ENCODE measurements at regions not wholly inside any gene's neighbourhood (a gene's known extent, or its start where the extent isn't known, plus 50 kb on each side); places are given as distances from the start of the nearest gene placed in this dataset.
A peak's percentile ranks its signal among the peaks of the same experiment; 100 is the strongest.

DNA sequence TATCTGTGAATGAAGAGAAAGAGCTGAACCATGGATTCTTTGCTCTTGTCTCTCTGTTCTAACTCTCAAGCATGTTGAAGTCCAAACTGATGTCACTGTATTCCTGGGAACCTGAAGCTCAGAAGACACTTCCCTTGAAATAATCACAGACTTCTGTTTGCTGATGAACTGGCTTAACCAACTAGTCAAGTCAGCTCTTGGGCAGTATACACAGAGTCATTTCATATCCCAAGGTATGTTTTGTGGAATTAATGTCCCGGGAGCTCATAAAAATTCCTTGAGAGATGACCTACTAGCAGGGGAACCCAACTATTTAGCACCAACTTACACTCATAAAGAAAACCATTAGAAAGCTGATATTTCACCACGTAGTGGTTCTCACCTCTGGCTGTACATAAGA, 156.6 kb downstream of the NR4A2 start:
- DNase-seq (ENCODE audit: extremely low read depth in 1 of 11, low read depth in 9 of 11, low spot score in 4 of 11), result no peak

DNA sequence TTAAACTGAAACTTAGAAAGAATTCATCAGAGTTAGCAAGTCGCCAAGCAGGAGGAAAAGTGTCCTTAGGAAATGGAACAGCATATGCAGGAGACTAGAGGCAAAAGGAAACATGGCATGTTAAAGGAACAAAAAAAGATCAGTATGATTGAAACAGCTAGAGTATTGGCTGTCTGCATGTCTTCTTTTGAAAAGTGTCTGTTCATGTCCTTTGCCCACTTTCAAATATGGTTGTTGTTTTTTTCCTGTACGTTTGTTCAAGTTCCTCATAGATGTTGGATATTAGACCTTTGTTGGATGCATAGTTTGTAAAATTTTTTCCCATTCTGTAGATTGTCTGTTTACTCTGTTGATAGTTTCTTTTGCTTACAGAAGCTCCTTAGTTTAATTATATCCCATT, 161.6 kb downstream of the NR4A2 start:
- DNase-seq (ENCODE audit: extremely low read depth in 1 of 11, low read depth in 9 of 11, low spot score in 4 of 11), result no peak

DNA sequence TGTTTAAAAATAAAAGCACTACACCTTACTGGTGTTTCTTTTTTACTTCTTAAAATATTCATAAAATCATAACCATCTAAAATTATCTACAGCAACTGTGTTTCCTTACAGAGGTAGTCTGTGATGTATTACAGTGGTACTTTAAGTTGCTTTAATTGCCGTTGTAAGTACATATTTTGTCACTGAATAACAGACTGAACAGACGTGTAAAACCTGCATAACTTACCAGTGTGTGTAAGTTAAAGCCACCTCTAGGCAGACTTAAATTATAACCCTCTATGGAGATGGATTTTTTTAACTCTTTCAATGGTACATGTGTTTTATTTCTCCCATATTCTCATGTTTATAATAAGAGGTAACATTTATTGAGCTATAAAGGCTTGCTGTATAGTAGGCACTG, 166.8 kb downstream of the NR4A2 start:
- no peak for DNase-seq (ENCODE audit: extremely low read depth in 1 of 11, low read depth in 9 of 11, low spot score in 4 of 11)

DNA sequence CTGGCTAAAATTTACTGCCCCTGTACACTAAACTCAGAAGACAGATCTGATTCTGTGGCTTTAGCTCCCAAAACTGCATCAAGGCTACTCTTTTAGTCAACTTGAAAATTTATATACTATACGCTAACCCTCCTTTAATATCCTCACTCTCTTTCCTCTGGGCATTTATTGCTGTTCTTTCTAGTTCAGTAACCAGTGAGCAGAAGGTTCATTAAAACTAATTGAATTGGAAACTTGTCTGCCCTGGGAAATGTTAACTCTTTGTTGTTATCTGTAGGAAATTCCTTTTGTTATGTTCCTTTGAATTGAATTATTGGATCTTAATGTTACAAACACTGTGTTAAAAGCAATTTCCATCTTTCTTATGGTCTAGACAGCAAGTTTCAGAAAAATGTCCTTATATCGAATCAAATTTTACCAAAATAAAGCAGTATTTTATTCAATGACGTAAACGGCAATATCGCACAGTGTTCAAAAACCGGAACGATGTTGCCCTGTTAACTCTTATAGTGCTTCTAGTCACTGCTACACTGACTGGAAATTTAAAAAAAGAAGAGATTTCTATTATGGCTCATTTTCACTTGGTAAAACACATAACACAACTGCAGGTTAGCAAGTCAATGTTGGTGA, 168.3 kb downstream of the NR4A2 start:
- no peak for DNase-seq (ENCODE audit: extremely low read depth in 1 of 11, low read depth in 9 of 11, low spot score in 4 of 11)

DNA sequence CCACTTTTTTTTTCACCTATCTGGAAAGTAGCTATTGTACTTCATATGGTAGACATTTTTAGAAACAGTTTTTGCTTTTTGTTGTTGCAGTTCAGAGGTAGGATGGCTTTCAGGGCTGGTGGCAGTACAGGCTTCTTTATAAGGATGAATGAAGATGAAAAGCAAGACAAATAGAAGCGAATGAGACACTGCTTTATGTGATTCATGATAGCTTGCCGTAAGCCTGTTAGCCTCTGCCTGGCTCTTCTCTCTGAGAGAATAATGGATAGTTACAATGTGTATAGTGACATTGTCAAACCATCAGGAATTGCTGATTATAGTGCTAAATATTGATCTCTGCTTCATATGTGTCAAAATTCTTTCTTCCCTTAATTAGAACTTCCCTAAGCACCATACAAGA, 173.7 kb downstream of the NR4A2 start:
- DNase-seq (ENCODE audit: extremely low read depth in 1 of 11, low read depth in 9 of 11, low spot score in 4 of 11), result no peak

DNA sequence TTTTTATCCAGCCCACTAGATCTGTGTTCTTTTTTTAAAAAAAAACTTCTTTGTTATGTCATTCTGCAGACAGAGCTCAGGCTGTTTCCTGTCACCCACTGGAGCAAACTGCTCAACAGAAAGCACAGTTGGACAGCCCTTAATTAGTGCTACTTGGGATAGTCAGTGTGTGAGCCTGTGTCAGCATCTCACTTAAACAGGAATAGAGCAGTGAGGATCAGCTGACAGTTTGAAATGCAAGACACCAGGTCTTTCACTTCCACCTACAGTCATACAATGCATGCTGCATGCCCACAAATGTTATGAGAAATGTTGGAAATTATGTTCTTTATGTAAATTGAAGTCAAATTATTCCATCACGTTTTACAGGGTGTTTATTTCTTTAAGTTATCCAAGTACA, 174.9 kb downstream of the NR4A2 start:
- DNase-seq (ENCODE audit: extremely low read depth in 1 of 11, low read depth in 9 of 11, low spot score in 4 of 11), result peak in 1 of 11 donors; percentile 4

DNA sequence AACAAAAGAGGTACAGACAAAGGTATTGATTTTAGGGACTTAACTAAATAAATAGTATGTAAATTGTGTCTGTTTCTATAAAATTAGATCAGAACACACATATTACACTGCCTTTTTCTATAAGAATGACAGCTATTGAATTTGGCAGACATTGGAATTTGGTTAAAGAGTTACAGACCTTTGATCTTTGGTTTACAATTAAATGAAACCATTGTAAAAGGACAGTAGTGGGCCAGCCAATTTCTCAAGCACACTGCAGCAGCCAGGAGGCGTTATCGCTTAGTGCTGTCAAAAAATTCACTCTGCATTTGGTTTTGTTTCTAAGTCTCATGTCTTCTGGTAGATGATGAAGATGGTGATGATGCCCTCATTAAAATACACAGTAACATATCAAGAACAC, 175.9 kb downstream of the NR4A2 start:
- DNase-seq (ENCODE audit: extremely low read depth in 1 of 11, low read depth in 9 of 11, low spot score in 4 of 11), result no peak

DNA sequence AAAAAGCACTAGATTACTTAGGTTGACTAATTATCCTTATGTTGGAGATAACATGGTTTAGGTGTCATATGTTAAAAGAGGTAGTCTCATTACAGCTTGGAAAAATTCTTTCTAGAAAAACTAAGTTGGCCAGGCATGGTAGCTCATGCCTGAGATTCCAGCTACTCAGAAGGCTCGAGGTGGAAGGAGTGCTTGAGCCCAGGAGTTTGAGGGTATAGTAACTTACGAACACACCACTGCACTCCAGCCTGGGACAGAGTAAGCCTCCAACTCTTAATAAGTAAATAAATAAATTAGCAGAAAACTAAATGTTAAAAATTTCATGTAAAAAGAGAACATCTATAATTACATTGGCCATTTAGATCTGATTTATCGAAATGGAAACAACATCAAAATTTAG, 177.2 kb downstream of the NR4A2 start:
- no peak for DNase-seq (ENCODE audit: extremely low read depth in 1 of 11, low read depth in 9 of 11, low spot score in 4 of 11)

DNA sequence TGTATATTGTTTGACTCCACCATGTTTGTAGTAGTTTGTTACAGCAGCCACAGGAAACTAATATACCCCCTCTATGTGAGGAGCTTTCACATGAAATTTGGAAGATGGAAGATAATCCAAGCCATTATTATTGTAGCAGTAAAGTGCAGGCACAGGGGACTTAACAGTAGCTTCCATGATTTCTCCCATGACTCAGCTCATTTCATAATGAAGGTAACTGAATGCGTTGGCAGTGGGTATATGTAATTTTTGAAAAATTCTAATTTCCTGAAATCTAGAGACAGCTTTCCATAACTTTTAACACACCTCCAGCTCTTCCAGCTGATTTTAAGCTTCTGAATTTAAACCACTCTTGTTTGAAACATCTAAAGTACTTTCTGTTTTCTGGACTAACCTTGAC, 181.2 kb downstream of the NR4A2 start:
- DNase-seq (ENCODE audit: extremely low read depth in 1 of 11, low read depth in 9 of 11, low spot score in 4 of 11), result no peak

DNA sequence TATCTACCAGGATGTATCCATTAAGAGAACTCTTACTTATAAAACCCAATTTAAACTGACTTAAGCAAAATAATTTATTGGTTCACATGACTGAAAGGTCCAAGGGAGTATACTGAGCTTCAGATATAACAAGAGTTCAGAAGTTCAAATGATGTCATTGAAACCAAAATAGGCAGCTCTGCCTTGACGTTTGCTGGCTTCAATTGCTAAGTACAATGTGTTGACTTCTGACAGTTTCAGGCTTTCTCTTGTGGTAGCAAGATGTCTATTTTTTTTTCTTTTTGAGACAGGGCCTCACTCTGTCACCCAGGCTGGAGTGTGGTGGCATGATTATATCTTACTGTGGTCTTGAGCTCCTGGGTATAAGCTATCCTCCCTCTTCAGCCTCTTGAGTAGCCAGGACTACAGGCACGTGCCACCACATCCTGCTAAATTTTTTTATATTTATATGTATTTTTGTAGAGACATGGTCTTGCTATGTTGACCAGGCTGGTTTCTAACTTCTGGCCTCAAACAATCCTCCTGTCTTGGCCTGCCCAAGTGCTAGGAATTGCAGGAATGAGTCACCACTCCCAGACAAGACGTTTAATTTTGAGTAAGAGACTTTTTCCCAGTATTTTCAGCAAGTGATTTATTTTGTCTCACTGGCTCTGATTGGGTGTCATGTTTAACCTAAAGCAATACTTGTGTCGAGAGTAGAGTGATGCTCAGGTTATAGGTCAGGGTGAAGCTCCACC, 184.8 kb downstream of the NR4A2 start:
- DNase-seq (ENCODE audit: extremely low read depth in 1 of 11, low read depth in 9 of 11, low spot score in 4 of 11), result no peak

DNA sequence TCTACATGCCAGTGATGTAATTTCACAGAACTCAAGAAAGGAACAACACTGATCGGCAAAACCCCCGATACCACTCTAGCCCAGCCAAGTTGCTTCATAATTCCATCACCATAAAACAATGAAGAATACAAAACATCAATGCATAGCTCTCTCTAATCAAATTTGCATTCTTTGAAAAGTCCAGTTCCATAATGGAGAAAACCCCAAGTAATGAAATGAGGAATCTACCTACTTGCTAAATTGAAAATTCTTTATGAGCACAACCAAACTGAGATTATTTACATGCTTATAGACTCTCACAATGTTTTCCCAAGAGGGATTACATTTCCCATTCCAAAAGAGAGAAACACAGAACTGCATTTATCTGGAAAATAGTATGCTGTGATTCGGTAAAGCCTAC, 186.5 kb downstream of the NR4A2 start:
- DNase-seq (ENCODE audit: extremely low read depth in 1 of 11, low read depth in 9 of 11, low spot score in 4 of 11), result no peak

DNA sequence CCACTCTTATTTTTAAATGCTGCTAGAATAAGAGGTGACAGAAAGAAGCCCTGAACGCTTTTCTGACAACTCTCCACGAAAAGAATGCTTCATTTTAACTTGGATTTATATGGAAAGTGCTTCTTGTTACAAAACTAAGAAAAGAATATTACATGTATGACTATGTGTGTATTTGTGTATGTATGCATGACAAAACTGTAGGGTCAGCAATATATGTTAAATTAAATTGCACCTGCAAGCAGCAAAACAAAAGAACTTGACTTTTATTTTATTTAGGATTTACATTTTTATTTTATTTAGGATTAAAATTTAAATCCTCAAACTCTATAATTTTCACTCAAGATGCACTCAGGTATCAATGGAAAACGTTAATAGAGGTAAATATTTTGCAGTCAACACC, 187.1 kb downstream of the NR4A2 start:
- no peak for DNase-seq (ENCODE audit: extremely low read depth in 1 of 11, low read depth in 9 of 11, low spot score in 4 of 11)

DNA sequence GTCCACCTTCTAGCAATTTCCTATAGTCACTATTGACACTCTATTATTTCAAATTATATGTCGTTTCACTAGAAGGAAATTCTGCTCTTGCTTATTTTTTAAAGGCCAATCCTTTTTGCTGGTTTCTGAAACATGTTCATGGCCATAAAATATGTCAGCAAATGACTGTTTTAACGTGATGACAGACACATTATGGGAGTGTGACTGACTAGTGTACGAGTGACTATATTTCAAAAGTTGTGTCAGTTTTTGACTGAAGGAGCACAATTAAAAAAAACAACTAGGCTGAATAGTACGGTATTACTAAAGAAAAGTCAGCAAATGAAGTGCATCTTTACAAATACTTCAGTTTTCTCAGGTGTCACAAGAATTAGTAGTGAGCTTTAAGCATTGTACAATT, 196.0 kb downstream of the NR4A2 start:
- DNase-seq (ENCODE audit: extremely low read depth in 1 of 11, low read depth in 9 of 11, low spot score in 4 of 11), result no peak

DNA sequence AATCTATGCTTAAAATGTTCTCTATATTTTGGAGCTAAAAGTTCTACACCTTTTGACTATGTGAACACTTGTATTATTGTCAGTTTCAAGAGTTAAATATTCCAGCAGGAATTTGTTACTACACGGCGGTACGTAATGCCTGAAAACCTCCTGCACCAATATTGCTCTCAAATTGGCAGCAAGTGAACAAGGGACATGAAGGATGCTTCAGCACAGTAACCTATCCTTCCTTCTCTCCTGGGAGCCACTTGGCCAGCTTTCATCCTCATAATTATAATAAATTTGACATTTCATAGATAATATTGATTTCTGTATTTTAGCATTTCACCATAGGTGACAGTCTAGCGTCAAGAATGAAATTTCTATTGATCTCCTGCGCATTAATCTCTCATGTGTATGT, 197.6 kb downstream of the NR4A2 start:
- DNase-seq (ENCODE audit: extremely low read depth in 1 of 11, low read depth in 9 of 11, low spot score in 4 of 11), result no peak

DNA sequence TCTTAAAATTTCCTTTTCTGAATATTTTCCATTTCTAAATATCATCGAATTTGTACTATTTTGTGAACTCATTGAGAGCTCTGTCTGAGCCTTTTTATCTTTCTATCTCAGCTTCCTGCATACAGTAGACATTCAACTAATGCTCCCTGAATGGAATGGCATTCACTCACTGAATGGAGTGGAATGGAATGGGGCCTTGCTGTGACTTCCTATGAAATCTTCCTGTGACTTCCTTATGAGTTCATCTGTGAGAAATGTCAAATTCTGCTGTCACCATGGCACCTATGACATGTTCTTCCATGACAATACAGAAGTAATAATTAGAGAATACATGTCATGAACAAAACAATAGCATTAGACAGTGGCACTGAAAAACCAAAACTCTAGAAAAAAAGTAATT, 199.6 kb downstream of the NR4A2 start:
- no peak for DNase-seq (ENCODE audit: extremely low read depth in 1 of 11, low read depth in 9 of 11, low spot score in 4 of 11)

DNA sequence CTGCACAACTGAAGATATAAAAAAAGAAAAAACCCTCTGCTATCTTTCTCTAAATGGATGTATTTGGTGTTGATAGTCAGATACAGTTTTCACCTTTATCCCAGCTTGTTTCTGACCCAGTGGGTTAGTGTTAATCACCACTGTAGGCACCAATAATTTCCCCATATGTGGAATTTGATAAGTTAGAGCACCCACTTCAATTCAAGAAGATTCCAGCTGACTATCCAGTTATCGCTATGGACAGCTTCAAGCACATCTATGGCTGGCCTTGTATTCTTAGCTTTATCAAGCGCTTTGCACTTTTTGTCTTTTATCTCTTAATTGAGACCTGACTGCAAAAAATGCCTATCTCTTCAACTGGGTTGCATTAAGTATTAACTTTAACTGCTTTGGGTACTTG, 200.4 kb downstream of the NR4A2 start:
- DNase-seq (ENCODE audit: extremely low read depth in 1 of 11, low read depth in 9 of 11, low spot score in 4 of 11), result no peak

DNA sequence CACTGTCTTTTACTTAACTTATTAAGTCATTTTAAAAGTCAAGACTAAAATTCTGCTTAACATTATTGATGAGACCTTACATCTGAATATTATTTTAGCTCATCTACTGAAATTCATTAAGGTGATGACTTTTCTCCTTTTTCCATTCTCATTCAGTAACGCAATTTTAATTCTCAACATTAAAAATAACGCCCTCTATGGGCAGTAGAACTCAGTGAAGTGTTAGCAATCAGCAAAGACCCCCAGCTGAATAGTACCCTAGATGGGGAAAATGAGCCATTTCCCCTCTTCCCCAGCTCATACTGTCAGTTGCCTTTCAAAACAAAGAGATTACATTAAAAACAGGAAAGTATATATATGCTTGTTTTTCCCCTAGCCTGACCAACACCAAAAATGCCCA, 203.3 kb downstream of the NR4A2 start:
- DNase-seq (ENCODE audit: extremely low read depth in 1 of 11, low read depth in 9 of 11, low spot score in 4 of 11), result no peak

DNA sequence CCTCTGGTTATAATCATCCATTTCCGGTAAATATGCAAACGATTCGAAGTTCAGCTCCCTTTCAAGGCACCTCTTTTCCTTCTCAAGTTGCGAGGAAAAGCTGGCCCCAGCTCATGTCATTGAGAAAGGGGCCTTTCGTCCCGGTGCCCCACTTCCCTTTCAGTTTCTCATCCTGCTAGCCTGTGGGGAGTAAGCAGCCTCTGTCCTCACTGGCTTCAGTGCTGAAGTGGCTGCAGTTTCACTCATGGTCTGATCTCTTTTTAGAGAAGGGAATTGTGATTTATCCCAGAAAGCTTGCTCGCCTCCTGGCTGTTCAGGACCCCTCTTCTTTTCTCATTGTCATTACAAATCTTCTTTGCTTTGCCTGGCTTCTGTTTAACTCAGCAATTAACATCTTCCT, 207.5 kb downstream of the NR4A2 start:
- DNase-seq (ENCODE audit: extremely low read depth in 1 of 11, low read depth in 9 of 11, low spot score in 4 of 11), result no peak

DNA sequence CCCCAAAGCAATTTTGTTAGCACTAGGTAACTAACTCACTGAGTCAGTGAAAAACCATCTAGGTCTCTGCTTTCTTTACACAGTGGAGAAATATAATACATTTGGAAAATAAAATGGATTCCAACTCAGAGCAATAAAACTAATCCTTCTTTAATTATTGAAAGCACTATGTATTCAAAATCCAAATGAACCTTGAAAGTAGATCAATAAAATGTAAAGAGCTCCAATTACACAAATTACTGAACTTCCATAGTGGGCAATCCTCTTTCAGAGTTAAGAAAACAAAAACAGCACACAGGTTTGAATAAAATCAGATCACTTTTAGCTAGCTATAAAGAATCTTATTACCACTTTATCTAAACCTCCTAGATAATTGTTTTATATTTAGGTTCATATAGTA, 208.1 kb downstream of the NR4A2 start:
- DNase-seq (ENCODE audit: extremely low read depth in 1 of 11, low read depth in 9 of 11, low spot score in 4 of 11), result no peak

DNA sequence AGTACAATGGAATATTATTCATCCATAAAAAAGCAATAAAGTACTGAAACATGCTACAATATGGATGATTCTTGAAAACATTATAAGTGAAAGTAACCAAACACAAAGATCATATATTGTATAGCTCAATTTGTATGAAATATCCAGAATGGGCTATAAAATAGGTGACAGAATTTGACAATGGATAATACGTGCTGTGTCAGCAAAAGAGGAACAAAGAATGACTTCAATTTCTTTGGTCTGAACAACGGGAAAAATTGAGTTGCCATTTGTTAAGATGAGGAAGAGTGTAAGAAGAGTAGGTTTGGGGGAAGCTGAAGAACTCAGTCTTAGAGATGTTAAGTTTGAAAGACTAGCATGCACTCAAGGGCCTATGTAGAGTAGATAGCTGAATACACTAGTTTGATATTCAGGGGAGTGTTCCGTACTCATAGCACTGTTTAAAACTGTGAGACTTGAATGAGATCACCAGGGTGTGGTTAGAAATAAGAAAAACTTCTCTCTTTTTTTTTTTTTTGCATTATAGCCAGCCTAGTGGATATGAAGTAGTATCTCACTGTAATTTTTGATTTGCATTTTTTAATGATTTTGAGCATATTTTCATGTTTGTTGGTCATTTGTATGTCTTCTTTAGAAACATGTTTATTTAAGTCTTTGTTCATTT, 213.6 kb downstream of the NR4A2 start:
- no peak for DNase-seq (ENCODE audit: extremely low read depth in 1 of 11, low read depth in 9 of 11, low spot score in 4 of 11)

DNA sequence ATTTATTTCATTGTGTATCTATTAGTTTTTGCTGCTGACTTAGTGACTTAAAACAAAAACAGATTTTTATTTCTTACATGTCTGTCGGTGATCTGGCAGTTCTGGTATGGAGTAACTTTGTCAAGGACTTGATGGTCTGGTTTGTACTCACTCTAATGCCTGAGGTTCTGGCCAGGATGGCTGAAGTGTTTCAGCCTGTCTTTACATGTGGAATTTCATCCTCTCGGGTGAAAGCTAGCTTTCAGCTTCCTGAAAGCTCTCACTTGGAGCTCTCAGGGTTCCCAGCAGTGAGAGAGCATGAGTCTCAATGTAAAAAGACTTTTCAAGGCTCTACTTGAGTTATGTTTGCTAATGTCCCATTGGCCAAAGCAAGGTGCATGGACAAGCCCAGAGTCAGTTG, 216.4 kb downstream of the NR4A2 start:
- DNase-seq (ENCODE audit: extremely low read depth in 1 of 11, low read depth in 9 of 11, low spot score in 4 of 11), result no peak

Measured in renal cortex interstitium (tissue), 11 donors.